Uterus (tissue), 2 donors: ENCODE measurements at regions not wholly inside any gene's neighbourhood (a gene's known extent, or its start where the extent isn't known, plus 50 kb on each side); places are given as distances from the start of the nearest gene placed in this dataset.

ENCODE experiments used
- POLR2A ChIP-seq, 2 donors: fragments of 450-650 bp; IDR thresholded peaks; one replicate each; pipeline ENCODE4 v1.6.1; 2016; ENCODE audit warnings: antibody characterized with exemption in 2 of 2, mild to moderate bottlenecking in 1 of 2, moderate library complexity in 1 of 2
- TF ChIP-seq, protein P1 (sequence below), 4 experiments: fragments of 200-600 bp in 2 of 4; fragments of 450-650 bp in 2 of 4; sonication (generic) in 2 of 4; IDR thresholded peaks; one replicate each; pipeline ENCODE4 v1.5.1; 2016 to 2019; ENCODE audit warnings: antibody characterized with exemption in 4 of 4, mild to moderate bottlenecking in 2 of 4, moderate library complexity in 1 of 4

- no peak for TF ChIP-seq POLR2A (IDR thresholded peaks at IDR 0.05)
- TF ChIP-seq, protein P1, sequence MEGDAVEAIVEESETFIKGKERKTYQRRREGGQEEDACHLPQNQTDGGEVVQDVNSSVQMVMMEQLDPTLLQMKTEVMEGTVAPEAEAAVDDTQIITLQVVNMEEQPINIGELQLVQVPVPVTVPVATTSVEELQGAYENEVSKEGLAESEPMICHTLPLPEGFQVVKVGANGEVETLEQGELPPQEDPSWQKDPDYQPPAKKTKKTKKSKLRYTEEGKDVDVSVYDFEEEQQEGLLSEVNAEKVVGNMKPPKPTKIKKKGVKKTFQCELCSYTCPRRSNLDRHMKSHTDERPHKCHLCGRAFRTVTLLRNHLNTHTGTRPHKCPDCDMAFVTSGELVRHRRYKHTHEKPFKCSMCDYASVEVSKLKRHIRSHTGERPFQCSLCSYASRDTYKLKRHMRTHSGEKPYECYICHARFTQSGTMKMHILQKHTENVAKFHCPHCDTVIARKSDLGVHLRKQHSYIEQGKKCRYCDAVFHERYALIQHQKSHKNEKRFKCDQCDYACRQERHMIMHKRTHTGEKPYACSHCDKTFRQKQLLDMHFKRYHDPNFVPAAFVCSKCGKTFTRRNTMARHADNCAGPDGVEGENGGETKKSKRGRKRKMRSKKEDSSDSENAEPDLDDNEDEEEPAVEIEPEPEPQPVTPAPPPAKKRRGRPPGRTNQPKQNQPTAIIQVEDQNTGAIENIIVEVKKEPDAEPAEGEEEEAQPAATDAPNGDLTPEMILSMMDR (IDR thresholded peaks at IDR 0.05): no peak
Observed at GRCh38 chr6:164015088-164015484, 600.6 kb downstream of the QKI start.
